ENCODE measurements at regions not wholly inside any gene's neighbourhood (a gene's known extent, or its start where the extent isn't known, plus 50 kb on each side); places are given as distances from the start of the nearest gene placed in this dataset.

DNA sequence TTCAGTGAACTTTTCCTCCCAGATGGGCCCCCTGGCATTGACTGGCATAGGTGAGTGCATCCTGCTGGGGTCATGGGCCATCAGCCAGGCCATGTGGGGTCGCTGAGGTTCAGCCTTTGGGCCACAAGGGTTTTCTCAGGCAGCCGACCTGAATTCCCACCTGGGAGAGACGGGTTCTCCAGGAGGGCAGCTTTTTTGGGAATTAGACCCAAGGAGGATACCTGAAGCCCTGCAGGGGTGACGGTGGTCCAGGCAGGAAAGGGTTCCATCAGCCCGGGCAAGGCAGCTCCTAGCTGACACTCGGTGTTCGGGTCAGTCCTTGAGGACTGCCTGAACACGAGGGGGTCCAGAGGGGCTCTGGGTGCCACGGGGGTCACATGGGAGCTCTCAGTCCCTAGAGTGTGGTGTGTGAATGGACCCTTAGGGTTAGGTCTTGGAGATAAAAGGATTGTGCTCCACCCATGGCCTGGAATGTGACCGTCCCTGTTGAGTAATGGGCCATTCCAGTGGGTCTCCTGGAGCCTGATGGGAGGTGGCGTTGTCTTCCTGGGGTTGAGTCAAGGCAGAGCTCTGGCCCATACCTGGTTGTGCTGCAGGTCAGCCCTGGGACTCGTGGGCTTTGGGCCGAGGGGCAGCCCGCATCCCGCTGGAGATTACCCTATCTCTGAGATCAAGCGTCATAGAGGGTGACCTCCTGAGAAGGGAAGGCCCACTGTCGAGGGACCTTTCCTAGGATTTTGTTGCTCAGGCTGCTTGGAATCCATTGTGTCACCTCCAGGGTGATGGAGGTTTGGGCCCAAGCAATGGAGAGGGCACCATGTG lies 192.8 kb downstream of the UBE3A start:
- TF ChIP-seq, protein P1, sequence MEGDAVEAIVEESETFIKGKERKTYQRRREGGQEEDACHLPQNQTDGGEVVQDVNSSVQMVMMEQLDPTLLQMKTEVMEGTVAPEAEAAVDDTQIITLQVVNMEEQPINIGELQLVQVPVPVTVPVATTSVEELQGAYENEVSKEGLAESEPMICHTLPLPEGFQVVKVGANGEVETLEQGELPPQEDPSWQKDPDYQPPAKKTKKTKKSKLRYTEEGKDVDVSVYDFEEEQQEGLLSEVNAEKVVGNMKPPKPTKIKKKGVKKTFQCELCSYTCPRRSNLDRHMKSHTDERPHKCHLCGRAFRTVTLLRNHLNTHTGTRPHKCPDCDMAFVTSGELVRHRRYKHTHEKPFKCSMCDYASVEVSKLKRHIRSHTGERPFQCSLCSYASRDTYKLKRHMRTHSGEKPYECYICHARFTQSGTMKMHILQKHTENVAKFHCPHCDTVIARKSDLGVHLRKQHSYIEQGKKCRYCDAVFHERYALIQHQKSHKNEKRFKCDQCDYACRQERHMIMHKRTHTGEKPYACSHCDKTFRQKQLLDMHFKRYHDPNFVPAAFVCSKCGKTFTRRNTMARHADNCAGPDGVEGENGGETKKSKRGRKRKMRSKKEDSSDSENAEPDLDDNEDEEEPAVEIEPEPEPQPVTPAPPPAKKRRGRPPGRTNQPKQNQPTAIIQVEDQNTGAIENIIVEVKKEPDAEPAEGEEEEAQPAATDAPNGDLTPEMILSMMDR (IDR thresholded peaks at IDR 0.05) = no peak
- TF ChIP-seq POLR2A (IDR thresholded peaks at IDR 0.05) = no peak

All from uterus (tissue), 2 donors.